Right lobe of liver (tissue), 4 donors: ENCODE measurements at regions not wholly inside any gene's neighbourhood (a gene's known extent, or its start where the extent isn't known, plus 50 kb on each side); places are given as distances from the start of the nearest gene placed in this dataset.

Experiments
- POLR2A ChIP-seq: fragments of 450-650 bp; IDR thresholded peaks from one replicate; pipeline ENCODE4 v1.6.1; 2017; ENCODE audit warnings: antibody characterized with exemption, mild to moderate bottlenecking
- TF ChIP-seq, protein P1 (sequence below), 4 donors: fragments of 200-600 bp in 3 of 4; fragments of 450-650 bp in 1 of 4; IDR thresholded peaks; one replicate each; pipeline versions ENCODE4 v1.5.1 to v1.8.0; 2016 to 2022; ENCODE audit warnings: antibody characterized with exemption in 4 of 4, mild to moderate bottlenecking in 2 of 4
- donor health status: DM: no; HTN: no; CAD: no.
- donor health status: DM: no; HTN: no; CAD: no.
- donor health status: DM: no; HTN: yes; CAD: no.

DNA sequence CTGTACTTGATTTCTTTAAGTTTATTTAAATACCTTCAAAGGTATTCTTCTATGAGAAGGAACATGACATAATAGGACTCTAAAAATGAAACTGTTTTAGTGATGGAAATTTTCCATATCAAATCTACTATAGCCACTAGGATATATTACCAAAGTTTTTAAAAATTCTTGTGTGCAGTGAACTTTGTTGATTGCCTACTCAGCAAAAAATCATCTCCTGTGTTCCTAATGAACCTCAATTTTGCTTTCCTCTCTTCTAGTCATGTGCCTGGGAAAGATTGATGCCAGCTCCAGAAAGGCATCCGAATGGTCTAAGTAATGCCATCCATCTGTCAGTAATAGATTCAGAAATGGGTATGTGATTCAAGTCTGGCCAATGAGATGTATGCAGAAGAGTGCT lies 111.1 kb downstream of the ANXA3 start:
- TF ChIP-seq, protein P1, sequence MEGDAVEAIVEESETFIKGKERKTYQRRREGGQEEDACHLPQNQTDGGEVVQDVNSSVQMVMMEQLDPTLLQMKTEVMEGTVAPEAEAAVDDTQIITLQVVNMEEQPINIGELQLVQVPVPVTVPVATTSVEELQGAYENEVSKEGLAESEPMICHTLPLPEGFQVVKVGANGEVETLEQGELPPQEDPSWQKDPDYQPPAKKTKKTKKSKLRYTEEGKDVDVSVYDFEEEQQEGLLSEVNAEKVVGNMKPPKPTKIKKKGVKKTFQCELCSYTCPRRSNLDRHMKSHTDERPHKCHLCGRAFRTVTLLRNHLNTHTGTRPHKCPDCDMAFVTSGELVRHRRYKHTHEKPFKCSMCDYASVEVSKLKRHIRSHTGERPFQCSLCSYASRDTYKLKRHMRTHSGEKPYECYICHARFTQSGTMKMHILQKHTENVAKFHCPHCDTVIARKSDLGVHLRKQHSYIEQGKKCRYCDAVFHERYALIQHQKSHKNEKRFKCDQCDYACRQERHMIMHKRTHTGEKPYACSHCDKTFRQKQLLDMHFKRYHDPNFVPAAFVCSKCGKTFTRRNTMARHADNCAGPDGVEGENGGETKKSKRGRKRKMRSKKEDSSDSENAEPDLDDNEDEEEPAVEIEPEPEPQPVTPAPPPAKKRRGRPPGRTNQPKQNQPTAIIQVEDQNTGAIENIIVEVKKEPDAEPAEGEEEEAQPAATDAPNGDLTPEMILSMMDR (IDR thresholded peaks at IDR 0.05), result no peak
- TF ChIP-seq POLR2A, result no peak
